ENCODE measurements at regions not wholly inside any gene's neighbourhood (a gene's known extent, or its start where the extent isn't known, plus 50 kb on each side); places are given as distances from the start of the nearest gene placed in this dataset.
"Not testable (repeated sequence)": the region's sequence is repeated elsewhere in the genome, so short reads cannot be mapped to it uniquely, and the experiment has no call there.

DNA sequence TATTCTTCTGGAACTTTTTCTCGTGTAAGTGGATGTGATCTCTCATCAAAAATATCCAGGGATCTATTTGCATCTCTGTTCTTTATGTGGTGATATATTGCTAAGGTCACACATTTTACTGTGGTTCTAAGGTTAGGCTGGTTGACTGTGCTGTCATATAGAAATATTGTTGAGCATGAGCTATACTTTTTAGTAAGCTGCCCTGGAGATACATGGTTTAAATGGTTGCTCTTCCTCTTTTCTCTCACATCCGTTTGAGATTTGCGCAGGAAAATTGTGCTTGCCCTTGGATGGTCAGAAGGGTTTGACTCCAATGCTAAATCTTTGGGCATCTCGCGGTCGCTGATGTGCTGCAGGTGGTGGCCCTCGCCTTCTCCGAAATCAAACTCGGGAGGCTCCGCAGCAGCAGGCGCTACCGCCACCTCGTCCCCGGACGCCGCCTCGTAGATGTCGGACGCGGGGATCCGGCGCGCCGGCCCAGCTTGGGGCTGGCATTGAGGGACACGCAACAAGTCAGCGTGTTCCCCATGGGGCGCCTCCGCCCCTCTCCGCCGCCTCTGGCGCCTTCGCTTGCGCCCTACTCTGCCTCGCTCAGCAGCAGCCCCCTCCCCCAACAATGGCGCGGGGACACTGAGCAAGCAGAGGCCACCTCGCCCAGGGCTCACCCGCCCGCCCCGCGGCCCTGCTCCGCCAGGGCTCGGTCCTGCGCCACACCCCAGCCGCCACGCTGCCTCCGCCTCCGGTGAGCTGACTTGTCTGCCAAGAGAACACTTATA lies 154.5 kb downstream of the MSN start:
- CTCF ChIA-PET: no interaction called here
- intact Hi-C loops (cut with micrococcal nuclease; ENCODE audit: unreplicated experiment): no loop called here
- no peak for TF ChIP-seq EZH2 (IDR thresholded peaks at IDR 0.05; ENCODE audit: low read depth)

GRCh38 chrX:65819983-65820382 lies 152.5 kb downstream of the MSN start:
- DNase-seq; H3K27me3 ChIP-seq (ENCODE audit: insufficient read depth, low read depth); H3K4me3 ChIP-seq; H3K27ac ChIP-seq; POLR2A ChIA-PET (ENCODE audit: unreplicated experiment); H3K9me3 ChIP-seq (ENCODE audit: insufficient read depth, low read depth); H3K4me1 ChIP-seq (replicated peaks; ENCODE audit: insufficient read depth); H3K79me2 ChIP-seq (ENCODE audit: low read depth); H3K4me2 ChIP-seq; H2AFZ ChIP-seq; BruUV-seq (replicated peaks); H4K20me1 ChIP-seq (ENCODE audit: insufficient read depth); intact Hi-C loops (cut with micrococcal nuclease; ENCODE audit: unreplicated experiment); CTCF ChIA-PET; H3K36me3 ChIP-seq (ENCODE audit: low read depth); H3K9me2 ChIP-seq (ENCODE audit: insufficient read depth); H3F3A ChIP-seq (ENCODE audit: insufficient read depth, low read depth): not testable (repeated sequence)

More for the DNA sequence above, 154.5 kb downstream of the MSN start:
- Histone ChIP-seq H4K20me1 (ENCODE audit: insufficient read depth) (no peaks in the 10 kb centered on the region), H3K27ac (no peak overlapping the region), H3K4me3 (no peak overlapping the region), H3K79me2 (ENCODE audit: low read depth) (no peaks in the 10 kb centered on the region), H3K4me1 (replicated peaks; ENCODE audit: insufficient read depth) (no peaks in the 10 kb centered on the region), H2AFZ (no peak overlapping the region), H3K9me2 (ENCODE audit: insufficient read depth) (no peaks in the 10 kb centered on the region), H3K9me3 (ENCODE audit: insufficient read depth, low read depth) (no peaks in the 10 kb centered on the region), H3K4me2 (no peak overlapping the region), H3K36me3 (ENCODE audit: low read depth) (no peaks in the 10 kb centered on the region), H3F3A (ENCODE audit: insufficient read depth, low read depth) (no peaks in the 10 kb centered on the region), H3K27me3 (ENCODE audit: insufficient read depth, low read depth) (no peaks in the 10 kb centered on the region)
- POLR2A ChIA-PET (ENCODE audit: unreplicated experiment): no interaction called here
- DNase-seq: no peak
- BruUV-seq (replicated peaks): no TSS peak

GRCh38 chrX:65813245-65813644 lies 145.8 kb downstream of the MSN start:
- Histone ChIP-seq H3K4me1 (replicated peaks; ENCODE audit: insufficient read depth) (no peaks in the 10 kb centered on the region), H3K9me2 (ENCODE audit: insufficient read depth) (no peaks in the 10 kb centered on the region), H3K4me3 (no peak overlapping the region), H3K4me2 (no peak overlapping the region), H3F3A (ENCODE audit: insufficient read depth, low read depth) (no peaks in the 10 kb centered on the region), H3K79me2 (ENCODE audit: low read depth) (no peaks in the 10 kb centered on the region), H2AFZ (no peak overlapping the region), H3K36me3 (ENCODE audit: low read depth) (no peaks in the 10 kb centered on the region), H3K9me3 (ENCODE audit: insufficient read depth, low read depth) (no peaks in the 10 kb centered on the region), H4K20me1 (ENCODE audit: insufficient read depth) (no peaks in the 10 kb centered on the region), H3K27me3 (ENCODE audit: insufficient read depth, low read depth) (no peaks in the 10 kb centered on the region), H3K27ac (no peak overlapping the region)
- ChIA-PET CTCF (no interaction called here), POLR2A (ENCODE audit: unreplicated experiment) (no interaction called here)
- intact Hi-C loops (cut with micrococcal nuclease; ENCODE audit: unreplicated experiment): no loop called here
- TF ChIP-seq, protein P1, sequence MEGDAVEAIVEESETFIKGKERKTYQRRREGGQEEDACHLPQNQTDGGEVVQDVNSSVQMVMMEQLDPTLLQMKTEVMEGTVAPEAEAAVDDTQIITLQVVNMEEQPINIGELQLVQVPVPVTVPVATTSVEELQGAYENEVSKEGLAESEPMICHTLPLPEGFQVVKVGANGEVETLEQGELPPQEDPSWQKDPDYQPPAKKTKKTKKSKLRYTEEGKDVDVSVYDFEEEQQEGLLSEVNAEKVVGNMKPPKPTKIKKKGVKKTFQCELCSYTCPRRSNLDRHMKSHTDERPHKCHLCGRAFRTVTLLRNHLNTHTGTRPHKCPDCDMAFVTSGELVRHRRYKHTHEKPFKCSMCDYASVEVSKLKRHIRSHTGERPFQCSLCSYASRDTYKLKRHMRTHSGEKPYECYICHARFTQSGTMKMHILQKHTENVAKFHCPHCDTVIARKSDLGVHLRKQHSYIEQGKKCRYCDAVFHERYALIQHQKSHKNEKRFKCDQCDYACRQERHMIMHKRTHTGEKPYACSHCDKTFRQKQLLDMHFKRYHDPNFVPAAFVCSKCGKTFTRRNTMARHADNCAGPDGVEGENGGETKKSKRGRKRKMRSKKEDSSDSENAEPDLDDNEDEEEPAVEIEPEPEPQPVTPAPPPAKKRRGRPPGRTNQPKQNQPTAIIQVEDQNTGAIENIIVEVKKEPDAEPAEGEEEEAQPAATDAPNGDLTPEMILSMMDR (conservative IDR thresholded peaks at IDR 0.05): no peak
- TF ChIP-seq EZH2 (IDR thresholded peaks at IDR 0.05; ENCODE audit: low read depth): no peak
- no TSS peak for BruUV-seq (replicated peaks)
- DNase-seq: no peak

DNA sequence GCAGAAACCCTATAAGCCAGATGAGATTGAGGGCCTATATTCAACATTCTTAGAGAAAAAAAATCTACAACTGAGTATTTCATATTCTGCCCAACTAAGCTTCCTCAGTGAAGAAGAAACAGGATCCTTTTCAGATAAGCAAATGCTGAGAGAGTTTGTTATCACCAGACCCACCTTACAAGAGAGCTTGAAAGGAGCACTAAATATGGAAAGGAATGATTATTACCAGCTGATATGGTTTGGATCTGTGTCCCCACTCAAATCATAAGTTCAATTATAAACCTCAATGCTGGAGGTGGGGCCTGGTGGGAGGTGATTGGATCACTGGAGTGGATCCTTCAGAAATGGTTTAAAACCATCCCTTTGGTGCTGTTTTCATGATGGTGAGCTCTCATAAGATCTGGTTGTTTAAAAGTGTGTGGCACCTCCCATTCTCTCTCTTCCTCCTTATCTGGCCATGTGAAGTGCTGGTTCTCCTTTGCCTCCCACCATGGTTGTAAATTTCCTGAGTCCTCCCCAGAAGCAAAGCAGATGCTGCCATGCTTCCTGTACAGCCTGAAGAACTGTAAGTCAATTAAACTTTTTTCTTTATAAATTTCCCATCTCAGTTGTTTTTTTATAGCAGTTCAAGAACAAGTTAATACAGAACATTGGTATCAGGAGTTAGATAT lies 144.2 kb downstream of the MSN start:
- Histone ChIP-seq H3F3A (ENCODE audit: insufficient read depth, low read depth) (no peaks in the 10 kb centered on the region), H3K27me3 (ENCODE audit: insufficient read depth, low read depth) (no peaks in the 10 kb centered on the region), H3K27ac (no peak overlapping the region), H3K4me2 (no peak overlapping the region), H4K20me1 (ENCODE audit: insufficient read depth) (no peaks in the 10 kb centered on the region), H3K79me2 (ENCODE audit: low read depth) (no peaks in the 10 kb centered on the region), H3K4me3 (no peak overlapping the region), H3K4me1 (replicated peaks; ENCODE audit: insufficient read depth) (no peaks in the 10 kb centered on the region), H2AFZ (no peak overlapping the region), H3K9me3 (ENCODE audit: insufficient read depth, low read depth) (no peaks in the 10 kb centered on the region), H3K36me3 (ENCODE audit: low read depth) (no peaks in the 10 kb centered on the region), H3K9me2 (ENCODE audit: insufficient read depth) (no peaks in the 10 kb centered on the region)
- no TSS peak for BruUV-seq (replicated peaks)
- no peak for TF ChIP-seq EZH2 (IDR thresholded peaks at IDR 0.05; ENCODE audit: low read depth)
- TF ChIP-seq, protein P1 (conservative IDR thresholded peaks at IDR 0.05): no peak
- intact Hi-C loops (cut with micrococcal nuclease; ENCODE audit: unreplicated experiment): no loop called here
- no peak for DNase-seq
- ChIA-PET POLR2A (ENCODE audit: unreplicated experiment) (no interaction called here), CTCF (no interaction called here)

Measured in PC-9 (cell line).